SIG-M5 treated with dmso at 0.1 percent for 504 hours (cell line): ENCODE measurements at regions not wholly inside any gene's neighbourhood (a gene's known extent, or its start where the extent isn't known, plus 50 kb on each side); places are given as distances from the start of the nearest gene placed in this dataset.

Experiments used
- DNase-seq: peaks from one replicate; lab custom pipeline; 2025; ENCODE audit not compliant: unreplicated experiment; lab: John Stamatoyannopoulos, UW

DNA sequence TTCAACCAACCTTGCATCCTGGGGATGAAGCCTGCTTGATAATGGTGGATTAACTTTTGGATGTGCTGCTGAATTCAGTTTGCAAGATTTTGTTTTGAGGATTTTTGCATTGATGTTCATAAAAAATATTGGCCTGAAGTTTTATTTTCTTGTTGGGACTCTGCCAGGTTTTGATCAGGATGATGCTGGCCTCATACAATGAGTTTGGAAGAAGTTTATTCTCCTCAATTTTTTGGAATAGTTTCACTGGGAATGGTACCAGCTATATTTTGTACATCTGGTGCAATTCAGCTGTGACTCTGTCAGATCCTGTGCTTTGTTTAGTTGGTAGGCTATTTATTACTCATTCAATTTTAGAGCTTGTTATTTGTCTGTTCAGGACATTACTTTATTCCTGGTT, 340.3 kb upstream of the TRAM1L1 start:
- DNase-seq: no peak

DNA sequence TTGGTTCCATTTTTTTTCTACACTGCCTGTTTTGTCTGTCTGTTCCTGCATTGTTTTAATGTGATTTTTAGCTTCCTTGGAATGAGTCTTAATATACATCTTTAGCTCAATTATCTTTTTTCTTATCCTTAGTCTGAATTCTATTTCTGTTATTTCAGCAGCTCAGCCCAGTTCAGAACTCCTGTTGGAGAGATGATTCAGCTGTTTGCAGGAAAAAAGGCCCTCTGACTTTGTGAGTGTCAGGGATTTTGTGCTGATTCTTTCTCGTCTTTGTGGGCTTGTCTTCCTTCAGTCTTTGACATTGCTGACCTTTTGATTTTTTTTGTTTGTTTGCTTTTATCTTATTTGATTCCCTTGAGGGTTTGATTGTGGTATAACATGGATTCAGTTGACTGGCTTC, 343.2 kb upstream of the TRAM1L1 start:
- DNase-seq: no peak

- DNase-seq: no peak
These were observed 343.7 kb upstream of the TRAM1L1 start for GRCh38 chr4:117429061-117429460.

- no peak for DNase-seq
These were observed 344.1 kb upstream of the TRAM1L1 start for GRCh38 chr4:117429506-117429905.

- no peak for DNase-seq
These were observed 349.0 kb upstream of the TRAM1L1 start for GRCh38 chr4:117434424-117434823.

GRCh38 chr4:117447925-117448324, 362.5 kb upstream of the TRAM1L1 start:
- DNase-seq: no peak

DNA sequence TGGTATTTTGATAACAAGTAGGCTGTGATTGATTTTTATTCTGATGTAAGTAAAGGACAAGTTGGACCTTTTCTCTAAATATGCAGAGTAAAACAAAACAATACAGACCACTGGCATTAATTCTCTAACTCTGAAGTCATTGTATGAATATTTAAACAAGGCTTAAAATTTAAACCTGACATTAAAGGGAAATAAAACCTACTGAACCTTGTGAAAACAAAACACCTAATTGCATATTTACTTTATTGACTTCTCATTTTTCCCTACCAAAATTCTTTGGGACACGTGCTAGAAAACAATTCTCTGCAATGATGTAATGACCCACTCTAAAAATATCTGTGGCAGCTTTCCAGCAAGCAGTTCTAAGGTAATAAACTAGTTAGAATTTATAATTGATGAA, 369.7 kb upstream of the TRAM1L1 start:
- no peak for DNase-seq

DNA sequence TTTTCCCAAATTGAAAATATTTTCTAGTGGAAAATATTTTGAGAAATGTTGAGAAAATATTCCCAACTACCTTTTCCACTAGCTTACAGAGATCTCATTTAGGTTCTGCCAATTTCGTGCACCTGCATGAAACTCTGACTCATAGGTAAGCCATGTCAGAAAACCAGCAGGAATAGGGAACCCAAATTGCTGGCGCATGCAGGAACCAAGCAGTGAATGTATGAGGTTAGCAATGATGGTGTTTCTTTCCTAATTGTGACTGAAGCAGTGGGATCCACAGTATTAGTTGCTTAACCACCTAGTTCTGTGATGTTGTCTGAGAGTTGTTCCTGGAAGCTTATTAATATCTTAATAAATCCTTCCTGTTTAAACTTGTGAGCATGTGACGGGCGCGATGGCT, 381.0 kb upstream of the TRAM1L1 start:
- no peak for DNase-seq

DNA sequence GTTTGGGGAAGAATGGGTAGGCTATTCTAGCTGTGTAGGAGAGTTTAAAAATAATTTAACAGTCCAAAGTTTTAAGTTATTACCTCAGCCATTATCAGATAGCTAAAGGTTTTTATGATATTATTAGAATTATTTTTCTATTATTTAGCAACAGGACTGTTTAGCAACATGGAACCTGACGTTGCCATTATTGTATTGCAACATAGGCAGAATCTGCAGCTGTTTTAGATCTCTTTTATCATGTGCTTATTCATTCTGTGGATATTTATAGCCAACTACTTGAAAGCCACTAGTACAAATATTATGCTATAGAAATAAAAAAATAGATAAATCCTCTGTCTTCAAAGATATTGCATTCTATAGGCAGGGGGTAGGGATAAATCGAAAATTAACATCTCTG, 382.0 kb upstream of the TRAM1L1 start:
- no peak for DNase-seq

DNA sequence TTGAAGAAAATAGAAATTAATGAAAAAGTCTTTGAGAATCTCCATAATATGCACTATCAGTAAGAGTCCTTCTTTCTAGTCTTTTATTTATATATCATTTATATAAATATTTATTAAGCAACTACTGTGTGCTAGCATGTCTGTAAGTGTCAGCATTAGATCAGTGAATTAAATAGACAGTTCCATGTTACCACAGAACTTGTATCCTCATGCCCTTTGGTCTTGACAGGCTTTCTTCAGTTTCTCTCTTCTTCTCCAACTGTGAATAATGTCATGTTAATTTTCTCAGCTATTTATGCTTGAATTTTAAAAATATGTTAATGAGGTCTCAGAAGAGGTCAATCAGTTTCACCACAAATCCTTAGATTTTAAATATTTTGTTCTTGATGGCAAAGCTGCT, 389.6 kb upstream of the TRAM1L1 start:
- no peak for DNase-seq

GRCh38 chr4:117477925-117478324, 392.5 kb upstream of the TRAM1L1 start:
- DNase-seq: no peak

DNA sequence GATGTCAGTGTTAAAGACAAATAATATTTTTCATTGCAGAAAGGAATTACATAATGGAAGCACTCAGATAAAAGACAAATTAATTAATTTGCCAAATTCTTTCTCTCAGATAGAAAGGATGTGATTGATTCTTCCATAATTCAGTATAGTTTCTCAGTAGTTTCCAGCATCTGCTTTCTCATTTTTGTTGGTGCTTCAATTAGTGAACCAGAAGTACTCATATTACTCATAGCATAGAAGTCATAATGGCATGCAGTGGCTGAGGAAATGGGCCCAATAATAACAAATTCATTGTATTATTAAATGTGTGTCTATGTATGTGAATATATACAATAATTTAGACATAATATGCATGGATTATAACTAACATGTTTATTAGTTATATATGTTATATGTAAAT, 393.3 kb upstream of the TRAM1L1 start:
- no peak for DNase-seq

DNA sequence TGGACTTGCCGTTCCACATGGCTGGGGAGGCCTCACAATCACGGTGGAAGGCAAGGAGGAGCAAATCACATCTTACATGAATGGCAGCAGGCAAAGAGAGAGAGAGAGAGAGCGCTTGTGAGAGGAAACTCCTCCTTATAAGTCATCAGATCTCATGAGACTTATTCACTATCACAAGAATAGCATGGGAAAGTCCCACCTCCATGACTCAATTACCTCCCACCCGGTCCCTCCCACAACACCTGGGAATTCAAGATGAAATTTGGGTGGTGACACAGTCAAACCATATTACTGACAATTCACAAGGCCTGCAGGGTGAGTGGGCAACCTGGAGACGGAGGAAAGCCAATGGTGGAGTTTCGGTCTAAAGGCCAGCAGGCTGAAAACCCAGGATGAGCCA, 394.3 kb upstream of the TRAM1L1 start:
- no peak for DNase-seq

DNA sequence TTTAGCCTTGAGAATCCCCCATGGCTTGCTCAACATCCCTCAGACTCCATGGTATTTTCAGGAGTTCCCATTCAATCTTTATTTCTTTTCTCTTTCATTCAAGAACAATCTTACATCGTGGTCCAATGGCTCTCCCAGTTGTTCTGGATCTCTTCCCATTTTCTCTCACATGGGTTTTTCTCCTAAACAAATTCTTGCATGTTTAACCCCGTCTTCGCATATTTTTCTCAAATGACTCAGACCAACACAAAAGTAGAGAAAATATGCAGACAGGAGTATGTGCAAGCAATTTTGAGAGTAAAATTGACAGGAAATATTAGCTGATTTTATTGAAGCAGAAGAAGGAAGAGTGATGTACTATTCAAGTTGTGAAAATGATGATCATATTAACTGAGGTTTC, 396.4 kb upstream of the TRAM1L1 start:
- no peak for DNase-seq

- DNase-seq: no peak
These were observed 403.3 kb upstream of the TRAM1L1 start for GRCh38 chr4:117488692-117489091.

DNA sequence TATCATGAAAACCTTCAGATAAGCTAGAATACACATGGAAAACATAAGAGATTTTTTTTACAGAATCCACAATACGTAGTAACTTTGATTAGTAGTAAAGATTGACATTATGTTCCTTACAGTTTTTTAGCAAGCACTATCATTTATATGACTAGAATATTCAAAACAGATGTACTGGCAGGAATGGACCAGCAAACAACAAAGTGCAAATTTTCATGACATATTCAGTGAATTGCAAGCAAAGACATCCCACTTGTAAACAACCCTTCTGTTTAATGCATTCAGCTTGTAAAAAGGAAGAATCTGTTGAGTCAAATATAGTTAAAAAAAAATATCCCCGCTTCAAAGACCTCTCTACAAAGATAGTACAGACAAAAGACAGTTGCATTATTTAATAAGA, 403.7 kb upstream of the TRAM1L1 start:
- DNase-seq: no peak

- no peak for DNase-seq
These were observed 406.1 kb upstream of the TRAM1L1 start for GRCh38 chr4:117491516-117491915.

GRCh38 chr4:117495802-117496201, 410.4 kb upstream of the TRAM1L1 start:
- DNase-seq: no peak

DNA sequence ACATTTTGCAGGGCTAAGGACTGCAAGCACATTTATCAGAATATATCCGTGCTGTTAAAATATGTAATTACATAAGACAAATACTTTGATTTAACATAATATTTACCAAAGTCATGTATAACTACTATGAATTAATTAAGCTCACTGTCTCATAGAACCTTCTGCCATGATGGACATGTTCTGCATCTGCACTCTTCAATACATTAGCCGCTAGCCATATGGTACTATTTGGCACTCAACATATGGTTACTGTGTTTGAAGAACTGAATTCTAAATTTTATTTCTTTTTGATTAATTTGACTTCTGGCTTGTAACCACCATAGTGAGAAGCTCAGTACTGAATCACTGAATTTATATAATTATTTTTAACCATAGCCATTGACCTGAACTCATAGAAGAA, 427.0 kb upstream of the TRAM1L1 start:
- no peak for DNase-seq

DNA sequence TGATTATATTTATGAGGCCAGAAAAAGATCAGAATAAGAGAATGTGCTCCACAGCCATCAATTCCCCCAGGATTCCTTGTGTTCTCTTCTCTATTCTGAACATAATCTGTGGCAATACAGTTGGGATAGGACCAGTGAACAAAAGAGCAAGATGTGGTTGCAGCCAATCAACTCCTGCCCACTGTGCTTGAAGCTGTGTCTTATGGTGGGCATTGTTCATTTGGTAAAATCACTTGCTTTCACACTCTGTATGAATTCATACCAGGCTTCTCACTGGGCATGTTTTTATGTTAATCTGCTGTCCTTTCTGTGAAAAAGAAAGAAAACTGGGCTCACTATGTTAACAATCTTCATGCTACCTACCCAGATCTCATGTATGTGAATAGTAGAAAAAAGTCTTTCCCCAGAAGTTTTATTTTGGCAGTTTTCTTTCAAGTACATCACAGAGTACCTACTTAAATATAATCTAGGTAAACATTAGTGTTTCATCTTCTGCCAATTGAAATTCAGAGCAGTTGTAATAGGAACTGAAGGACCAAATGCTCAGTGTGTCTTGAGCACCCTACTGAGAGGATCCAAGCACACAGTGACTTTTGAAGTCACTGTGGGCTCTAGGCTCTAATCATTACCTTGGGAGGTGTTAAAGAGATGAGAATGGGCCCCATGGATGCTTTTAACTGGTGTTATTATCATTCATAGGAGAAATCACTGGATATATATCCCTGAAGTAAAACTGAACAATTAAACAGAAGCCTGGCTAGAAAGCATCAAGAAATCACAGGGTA, 429.2 kb upstream of the TRAM1L1 start:
- no peak for DNase-seq

DNA sequence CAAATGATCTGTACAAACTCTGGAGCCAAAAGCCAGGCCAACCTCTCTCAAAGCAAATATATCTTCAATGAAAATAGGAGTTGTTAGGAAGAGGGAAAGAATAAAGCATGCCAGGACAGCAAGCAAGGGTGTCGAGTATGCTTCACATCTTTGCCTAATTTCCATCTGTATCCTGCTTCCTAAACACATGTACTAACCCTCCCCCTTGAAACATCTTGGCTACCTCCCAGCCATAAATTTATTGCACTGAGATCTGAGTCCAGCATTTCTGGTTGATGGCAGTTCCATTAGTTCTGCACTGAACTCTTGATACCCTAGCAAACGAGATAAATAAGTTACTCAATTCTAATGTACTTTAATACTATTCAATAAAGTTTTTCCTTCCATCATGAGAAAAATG, 430.5 kb upstream of the TRAM1L1 start:
- no peak for DNase-seq

DNA sequence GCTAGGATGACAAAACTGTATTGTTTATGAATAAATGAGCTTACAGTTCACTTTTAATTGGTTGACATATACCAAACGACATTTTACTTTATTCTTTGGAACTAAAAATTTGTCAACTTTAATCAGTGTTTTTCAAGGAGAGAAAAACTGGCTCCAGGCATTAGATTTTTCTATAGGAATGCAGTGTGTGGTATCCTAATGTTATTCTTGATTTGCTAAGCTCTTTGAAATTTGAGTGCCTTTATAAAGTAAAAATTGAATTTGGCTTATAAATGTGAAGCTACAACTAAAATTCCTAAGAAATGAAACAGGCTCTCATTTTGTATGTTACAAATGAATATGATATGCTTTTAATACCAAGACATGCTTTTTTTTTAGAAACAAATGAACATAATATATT, 442.2 kb upstream of the TRAM1L1 start:
- no peak for DNase-seq

DNA sequence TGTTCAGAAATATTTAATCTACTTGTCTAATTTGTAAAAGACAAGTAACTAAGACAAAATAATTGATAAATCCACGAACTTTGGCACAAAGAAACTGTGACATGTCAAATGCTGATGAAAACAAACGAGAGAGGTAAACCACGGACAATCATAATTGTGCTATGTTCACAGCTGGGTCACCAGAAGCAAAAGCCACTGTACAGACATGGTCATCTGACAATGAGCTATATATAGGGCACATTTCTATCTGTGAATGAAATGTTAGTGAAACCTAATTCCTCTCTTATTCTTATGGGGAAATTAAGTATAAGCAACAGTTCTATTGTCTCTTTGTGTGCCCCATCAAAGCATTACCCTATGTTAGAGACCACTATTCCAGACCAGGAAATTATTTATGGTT, 444.0 kb upstream of the TRAM1L1 start:
- DNase-seq: no peak
